Brain microvascular endothelial cell (primary cell): ENCODE measurements at regions not wholly inside any gene's neighbourhood (a gene's known extent, or its start where the extent isn't known, plus 50 kb on each side); places are given as distances from the start of the nearest gene placed in this dataset.
"Not testable (repeated sequence)": the region's sequence is repeated elsewhere in the genome, so short reads cannot be mapped to it uniquely, and the experiment has no call there.

Source experiments
- DNase-seq: peaks from one replicate; pipeline ENCODE4 v3.0.0-alpha.2; 2020
- H3K27ac ChIP-seq: fragments of 250-450 bp; sonication (Bioruptor Pico); 2 replicates; pipeline ENCODE4 v1.5.1; 2020; ENCODE audit warnings: mild to moderate bottlenecking, moderate library complexity
- H3K27me3 ChIP-seq: fragments of 250-450 bp; sonication (Bioruptor Pico); replicated peaks from 2 replicates; pipeline ENCODE4 v1.5.1; 2020; ENCODE audit warnings: mild to moderate bottlenecking
- H3K36me3 ChIP-seq: fragments of 250-450 bp; sonication (Bioruptor Pico); replicated peaks from 2 replicates; pipeline ENCODE4 v1.5.1; 2020; ENCODE audit warnings: mild to moderate bottlenecking
- H3K4me3 ChIP-seq: 2 replicates; pipeline ENCODE4 v1.5.1; 2011; ENCODE audit warnings: low read depth, mild to moderate bottlenecking, control low read depth, low read length, moderate library complexity
- CTCF ChIP-seq: IDR thresholded peaks from 2 replicates; pipeline ENCODE4 v1.5.1; 2011; ENCODE audit warnings: low read depth, mild to moderate bottlenecking, moderate library complexity, low read length, control low read depth, inconsistent platforms; ENCODE audit errors: missing control alignments
- in situ Hi-C: cut with HindIII; loops from 2 replicates; pipeline ENCODE4 v1.10.0; 2017; ENCODE audit warnings: low sequenced_read_pairs, low pct_ligation_motif_present

- H3K27ac ChIP-seq, H3K27me3 ChIP-seq, H3K4me3 ChIP-seq, DNase-seq, H3K36me3 ChIP-seq, in situ Hi-C loops: not testable (repeated sequence)
Measured at GRCh38 chr2:95754819-95755563, 163.2 kb downstream of the TRIM43 start.

- H3K36me3 ChIP-seq, H3K4me3 ChIP-seq, H3K27ac ChIP-seq, DNase-seq, H3K27me3 ChIP-seq, in situ Hi-C loops: not testable (repeated sequence)
Measured at GRCh38 chr2:95755956-95756669, 164.3 kb downstream of the TRIM43 start.

- Histone ChIP-seq H3K36me3 (no peaks in the 10 kb centered on the region), H3K27ac (no peak overlapping the region), H3K4me3 (no peak overlapping the region), H3K27me3 (no peaks in the 10 kb centered on the region)
- no peak for TF ChIP-seq CTCF
- no peak for DNase-seq
- in situ Hi-C loops: no loop called here
Measured at GRCh38 chr2:95757988-95758387, 166.2 kb downstream of the TRIM43 start.

- Histone ChIP-seq H3K27ac (no peak overlapping the region), H3K27me3 (no peaks in the 10 kb centered on the region), H3K4me3 (no peak overlapping the region), H3K36me3 (no peaks in the 10 kb centered on the region)
- DNase-seq: no peak
- in situ Hi-C loops: no loop called here
- TF ChIP-seq CTCF: no peak
Measured at GRCh38 chr2:95759481-95760246, 167.9 kb downstream of the TRIM43 start.

- TF ChIP-seq CTCF: no peak
- Histone ChIP-seq H3K27ac (no peak overlapping the region), H3K27me3 (no peaks in the 10 kb centered on the region), H3K4me3 (no peak overlapping the region), H3K36me3 (no peaks in the 10 kb centered on the region)
- peak; percentile 75 for DNase-seq
- in situ Hi-C loops: no loop called here
Measured at GRCh38 chr2:95760806-95761525, 169.2 kb downstream of the TRIM43 start.

GRCh38 chr2:95761556-95761955, 169.8 kb downstream of the TRIM43 start:
- no peak for TF ChIP-seq CTCF
- no peak overlapping the region for H3K27ac ChIP-seq
- no peak for DNase-seq
- H3K27me3 ChIP-seq: no peaks in the 10 kb centered on the region
- in situ Hi-C loops: no loop called here
- H3K4me3 ChIP-seq: no peak overlapping the region
- H3K36me3 ChIP-seq: no peaks in the 10 kb centered on the region

GRCh38 chr2:95762023-95763021, 170.5 kb downstream of the TRIM43 start:
- in situ Hi-C loops, H3K27ac ChIP-seq, H3K4me3 ChIP-seq, H3K36me3 ChIP-seq, H3K27me3 ChIP-seq, DNase-seq: not testable (repeated sequence)

GRCh38 chr2:95763074-95763473, 171.3 kb downstream of the TRIM43 start:
- H3K36me3 ChIP-seq, in situ Hi-C loops, DNase-seq, H3K4me3 ChIP-seq, H3K27ac ChIP-seq, H3K27me3 ChIP-seq: not testable (repeated sequence)
